Endothelial cell (in vitro differentiated cells): ENCODE measurements at regions not wholly inside any gene's neighbourhood (a gene's known extent, or its start where the extent isn't known, plus 50 kb on each side); places are given as distances from the start of the nearest gene placed in this dataset.

Source experiments
- DNase-seq: peaks from one replicate; pipeline ENCODE4 v3.0.0; 2021; ENCODE audit warnings: low spot score
- H3K27ac Mint-ChIP-seq: one replicate; pipeline ENCODE4 v1.8.0; 2021; ENCODE audit warnings: mixed read lengths, inconsistent platforms; ENCODE audit not compliant: unreplicated experiment
- H3K27me3 Mint-ChIP-seq: one replicate; pipeline ENCODE4 v1.8.0; 2021; ENCODE audit warnings: mild to moderate bottlenecking, moderate library complexity, mixed read lengths, inconsistent platforms; ENCODE audit not compliant: unreplicated experiment
- H3K36me3 Mint-ChIP-seq: one replicate; pipeline ENCODE4 v1.8.0; 2021; ENCODE audit warnings: mild to moderate bottlenecking, low read depth, mixed read lengths, inconsistent platforms; ENCODE audit not compliant: unreplicated experiment
- H3K4me1 Mint-ChIP-seq: one replicate; pipeline ENCODE4 v1.8.0; 2021; ENCODE audit warnings: mild to moderate bottlenecking, mixed read lengths, inconsistent platforms; ENCODE audit not compliant: unreplicated experiment
- H3K4me3 Mint-ChIP-seq: one replicate; pipeline ENCODE4 v1.8.0; 2021; ENCODE audit warnings: mild to moderate bottlenecking, mixed read lengths, inconsistent platforms; ENCODE audit not compliant: unreplicated experiment
- H3K9me3 Mint-ChIP-seq: one replicate; pipeline ENCODE4 v1.8.0; 2021; ENCODE audit warnings: mixed read lengths, inconsistent platforms; ENCODE audit not compliant: unreplicated experiment
- TF ChIP-seq, protein P1 (sequence below): fragments of 200-600 bp; sonication (generic); IDR thresholded peaks from one replicate; pipeline ENCODE4 v1.5.0; 2021; ENCODE audit warnings: antibody characterized with exemption; ENCODE audit not compliant: unreplicated experiment

DNA sequence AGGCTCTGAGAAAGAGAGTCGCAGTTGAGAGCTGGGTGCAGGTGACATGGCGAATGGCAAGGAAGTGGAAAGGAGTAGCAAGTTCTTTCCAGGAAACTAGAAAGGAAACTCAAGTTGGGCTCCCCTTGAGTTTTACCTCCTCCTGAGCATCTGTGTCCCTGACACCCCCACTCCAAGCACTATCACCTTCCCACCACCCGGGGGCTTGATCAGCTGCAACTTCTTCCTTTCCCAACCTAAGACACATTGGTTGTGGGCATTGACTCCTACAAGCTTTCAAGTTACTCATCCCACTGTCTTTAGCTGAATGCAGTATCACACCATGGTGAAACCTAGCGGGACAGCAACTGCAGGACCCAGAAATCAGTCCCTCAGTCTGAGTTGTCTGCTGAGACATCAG lies 256.6 kb upstream of the NR2F2 start:
- Mint-ChIP-seq H3K27ac (no peak overlapping the region), H3K4me3 (no peak overlapping the region), H3K4me1 (no peaks in the 10 kb centered on the region), H3K27me3 (no peaks in the 10 kb centered on the region), H3K9me3 (no peaks in the 10 kb centered on the region), H3K36me3 (no peaks in the 10 kb centered on the region)
- DNase-seq = no peak
- TF ChIP-seq, protein P1, sequence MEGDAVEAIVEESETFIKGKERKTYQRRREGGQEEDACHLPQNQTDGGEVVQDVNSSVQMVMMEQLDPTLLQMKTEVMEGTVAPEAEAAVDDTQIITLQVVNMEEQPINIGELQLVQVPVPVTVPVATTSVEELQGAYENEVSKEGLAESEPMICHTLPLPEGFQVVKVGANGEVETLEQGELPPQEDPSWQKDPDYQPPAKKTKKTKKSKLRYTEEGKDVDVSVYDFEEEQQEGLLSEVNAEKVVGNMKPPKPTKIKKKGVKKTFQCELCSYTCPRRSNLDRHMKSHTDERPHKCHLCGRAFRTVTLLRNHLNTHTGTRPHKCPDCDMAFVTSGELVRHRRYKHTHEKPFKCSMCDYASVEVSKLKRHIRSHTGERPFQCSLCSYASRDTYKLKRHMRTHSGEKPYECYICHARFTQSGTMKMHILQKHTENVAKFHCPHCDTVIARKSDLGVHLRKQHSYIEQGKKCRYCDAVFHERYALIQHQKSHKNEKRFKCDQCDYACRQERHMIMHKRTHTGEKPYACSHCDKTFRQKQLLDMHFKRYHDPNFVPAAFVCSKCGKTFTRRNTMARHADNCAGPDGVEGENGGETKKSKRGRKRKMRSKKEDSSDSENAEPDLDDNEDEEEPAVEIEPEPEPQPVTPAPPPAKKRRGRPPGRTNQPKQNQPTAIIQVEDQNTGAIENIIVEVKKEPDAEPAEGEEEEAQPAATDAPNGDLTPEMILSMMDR = no peak

DNA sequence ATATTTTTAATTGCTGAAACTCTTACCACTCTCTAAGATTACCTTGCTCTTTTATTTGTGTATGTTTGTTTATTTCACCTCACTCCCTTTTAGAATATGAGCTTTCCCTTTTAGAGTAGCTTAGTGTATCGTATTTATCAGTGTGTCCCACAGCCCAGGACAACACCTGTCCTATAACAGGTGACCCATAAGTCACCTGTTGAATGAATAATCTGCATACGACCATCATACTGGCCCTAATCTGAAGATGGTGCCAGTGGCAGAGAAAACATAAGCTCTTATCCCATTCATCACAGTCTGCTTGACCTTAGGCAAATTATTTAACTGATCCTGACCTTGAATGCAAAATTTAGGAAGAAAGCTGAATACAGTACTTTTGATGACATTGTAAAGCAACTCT lies 254.6 kb upstream of the NR2F2 start:
- H3K4me3 Mint-ChIP-seq = no peak overlapping the region
- no peak for DNase-seq
- H3K4me1 Mint-ChIP-seq = no peaks in the 10 kb centered on the region
- TF ChIP-seq, protein P1 = no peak
- H3K27ac Mint-ChIP-seq = no peak overlapping the region
- H3K9me3 Mint-ChIP-seq = no peaks in the 10 kb centered on the region
- H3K27me3 Mint-ChIP-seq = no peaks in the 10 kb centered on the region
- H3K36me3 Mint-ChIP-seq = no peaks in the 10 kb centered on the region

DNA sequence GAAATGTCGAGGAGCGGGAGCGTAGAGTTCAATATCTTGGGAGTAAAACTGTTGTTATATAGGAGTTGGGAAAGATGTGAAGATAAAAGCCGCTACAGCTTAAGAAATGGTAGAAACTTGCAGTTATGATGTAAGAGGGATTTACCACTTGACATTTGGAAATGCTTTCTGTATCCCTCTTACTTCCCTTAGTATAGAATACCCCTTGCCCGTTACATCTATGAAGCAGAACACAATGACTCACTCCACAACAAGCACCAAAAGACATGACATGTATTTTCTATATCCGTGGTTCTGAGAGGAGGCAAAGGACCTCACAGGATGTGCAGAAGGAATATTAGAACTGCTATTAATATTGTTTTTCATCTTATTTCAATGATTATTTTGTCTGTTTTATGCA lies 254.2 kb upstream of the NR2F2 start:
- no peaks in the 10 kb centered on the region for H3K4me1 Mint-ChIP-seq
- no peak overlapping the region for H3K27ac Mint-ChIP-seq
- H3K4me3 Mint-ChIP-seq = no peak overlapping the region
- no peaks in the 10 kb centered on the region for H3K36me3 Mint-ChIP-seq
- H3K9me3 Mint-ChIP-seq = no peaks in the 10 kb centered on the region
- no peaks in the 10 kb centered on the region for H3K27me3 Mint-ChIP-seq
- DNase-seq = no peak
- TF ChIP-seq, protein P1 = no peak

DNA sequence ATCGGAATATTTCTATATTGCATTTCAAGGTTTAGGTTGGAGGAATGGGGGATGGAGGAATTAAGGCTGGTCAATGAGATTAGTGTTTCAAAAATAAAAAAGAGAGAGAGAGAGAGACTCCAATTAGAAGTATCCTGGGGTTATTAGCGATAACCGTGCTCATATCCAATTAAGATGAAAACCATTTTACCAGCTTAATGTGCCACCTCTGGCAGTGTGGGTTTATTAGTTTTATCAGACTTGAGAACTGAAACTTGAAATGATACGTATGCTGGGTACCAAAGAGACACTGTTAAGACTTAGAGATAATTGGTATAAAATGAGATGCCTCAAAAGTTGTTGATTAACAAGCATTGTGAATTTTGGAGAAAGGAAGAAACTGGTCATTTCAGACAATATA lies 251.5 kb upstream of the NR2F2 start:
- H3K4me3 Mint-ChIP-seq = no peak overlapping the region
- H3K4me1 Mint-ChIP-seq = no peaks in the 10 kb centered on the region
- TF ChIP-seq, protein P1 = no peak
- H3K27me3 Mint-ChIP-seq = no peaks in the 10 kb centered on the region
- H3K27ac Mint-ChIP-seq = no peak overlapping the region
- DNase-seq = no peak
- no peaks in the 10 kb centered on the region for H3K9me3 Mint-ChIP-seq
- no peaks in the 10 kb centered on the region for H3K36me3 Mint-ChIP-seq

DNA sequence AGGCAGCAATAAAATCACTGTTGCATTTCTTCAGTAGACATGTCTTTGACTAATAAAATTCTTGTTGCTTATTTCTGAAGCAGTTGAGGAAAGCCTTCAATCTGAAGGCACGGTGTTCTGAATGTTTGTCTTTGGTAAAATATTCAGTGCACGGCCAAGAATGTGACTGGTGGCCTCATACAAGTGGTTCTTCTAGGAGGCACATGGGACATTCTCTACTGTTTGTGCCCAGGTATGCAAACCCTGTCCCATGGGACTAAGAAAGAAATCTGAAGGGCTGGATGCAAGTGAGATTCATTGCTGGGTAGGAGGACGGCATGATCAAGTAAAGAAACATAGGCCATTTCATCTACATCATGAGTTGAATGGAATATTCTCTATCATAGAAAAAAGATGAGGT lies 250.6 kb upstream of the NR2F2 start:
- TF ChIP-seq, protein P1 = no peak
- H3K9me3 Mint-ChIP-seq = no peaks in the 10 kb centered on the region
- no peak overlapping the region for H3K27ac Mint-ChIP-seq
- no peaks in the 10 kb centered on the region for H3K36me3 Mint-ChIP-seq
- no peak overlapping the region for H3K4me3 Mint-ChIP-seq
- no peaks in the 10 kb centered on the region for H3K27me3 Mint-ChIP-seq
- no peaks in the 10 kb centered on the region for H3K4me1 Mint-ChIP-seq
- DNase-seq = no peak
